ENCODE measurements at regions not wholly inside any gene's neighbourhood (a gene's known extent, or its start where the extent isn't known, plus 50 kb on each side); places are given as distances from the start of the nearest gene placed in this dataset.

- TF ChIP-seq CTCF (IDR thresholded peaks at IDR 0.05; ENCODE audit: low read depth, low read length, poor library complexity, severe bottlenecking) (no peak), EZH2phosphoT487 (IDR thresholded peaks at IDR 0.05; ENCODE audit: borderline replicate concordance, low read length) (no peak)
Observed at GRCh38 chr13:54636231-54636630, 1607.6 kb downstream of the OLFM4 start.
